ENCODE measurements at regions not wholly inside any gene's neighbourhood (a gene's known extent, or its start where the extent isn't known, plus 50 kb on each side); places are given as distances from the start of the nearest gene placed in this dataset.

- Histone ChIP-seq H3K9ac (ENCODE audit: low read depth, low read length, poor library complexity) (no peak overlapping the region), H3K9me3 (replicated peaks in 1 of 2; ENCODE audit: control insufficient read depth in 2 of 2, insufficient read depth in 1 of 2, low read depth in 1 of 2, low read length in 2 of 2) (no peaks in the 10 kb centered on the region), H2BK15ac (ENCODE audit: low read length) (no peak overlapping the region), H3K27me3 (ENCODE audit: control insufficient read depth in 3 of 3, insufficient read depth in 3 of 3, low read depth in 1 of 3, low read length in 3 of 3) (no peaks in the 10 kb centered on the region), H4K91ac (ENCODE audit: low read depth, low read length, poor library complexity) (no peak overlapping the region), H3K18ac (ENCODE audit: low read length) (no peak overlapping the region), H3K4me1 (ENCODE audit: control insufficient read depth in 2 of 2, insufficient read depth in 1 of 2, low read depth in 1 of 2, low read length in 2 of 2) (peaks cover 3% of the 10 kb centered on the region in 2 donors), H3K4ac (ENCODE audit: low read length) (no peak overlapping the region), H2AK5ac (ENCODE audit: low read depth, low read length) (no peak overlapping the region), H3K79me1 (ENCODE audit: low read depth, low read length) (no peaks in the 10 kb centered on the region), H2BK120ac (ENCODE audit: low read depth, low read length) (no peak overlapping the region), H2BK5ac (ENCODE audit: low read length) (no peak overlapping the region), H2AFZ (ENCODE audit: low read length) (no peak overlapping the region), H3K14ac (ENCODE audit: low read length) (no peak overlapping the region), H3K4me2 (ENCODE audit: insufficient read depth, low read length, poor library complexity, severe bottlenecking) (no peak overlapping the region), H3K27ac (replicated peaks; ENCODE audit: low read length) (no peak overlapping the region), H3K36me3 (replicated peaks in 1 of 2; ENCODE audit: control insufficient read depth in 2 of 2, insufficient read depth in 2 of 2, low read length in 2 of 2) (peaks cover 0 to 2% of the 10 kb centered on the region in 2 donors), H2BK12ac (ENCODE audit: low read length) (no peak overlapping the region), H3K4me3 (ENCODE audit: low read length in 2 of 2) (no peak overlapping the region), H4K8ac (ENCODE audit: low read depth, low read length) (no peak overlapping the region), H3K23ac (ENCODE audit: low read depth, low read length, poor library complexity) (no peak overlapping the region)
- no peak for DNase-seq (ENCODE audit: low spot score)
- no CpG with 5 or more reads among the region's 3 CpGs for WGBS, 2 donors (ENCODE audit: extremely low coverage in 2 of 2, insufficient read length in 2 of 2, insufficient replicate concordance in 1 of 2)
Measured at GRCh38 chr9:82171271-82171670, 182.7 kb downstream of the SPATA31D1 start.

- H3K4me3 ChIP-seq (ENCODE audit: low read length in 2 of 2) = no peak overlapping the region
- H3K4ac ChIP-seq (ENCODE audit: low read length) = no peak overlapping the region
- H3K27me3 ChIP-seq (ENCODE audit: control insufficient read depth in 3 of 3, insufficient read depth in 3 of 3, low read depth in 1 of 3, low read length in 3 of 3) = no peaks in the 10 kb centered on the region
- no peak overlapping the region for H3K23ac ChIP-seq (ENCODE audit: low read depth, low read length, poor library complexity)
- no peaks in the 10 kb centered on the region for H3K36me3 ChIP-seq (replicated peaks in 1 of 2; ENCODE audit: control insufficient read depth in 2 of 2, insufficient read depth in 2 of 2, low read length in 2 of 2)
- peaks cover 0 to 3% of the 10 kb centered on the region in 2 donors for H3K4me1 ChIP-seq (ENCODE audit: control insufficient read depth in 2 of 2, insufficient read depth in 1 of 2, low read depth in 1 of 2, low read length in 2 of 2)
- H3K14ac ChIP-seq (ENCODE audit: low read length) = no peak overlapping the region
- WGBS, 2 donors (ENCODE audit: extremely low coverage in 2 of 2, insufficient read length in 2 of 2, insufficient replicate concordance in 1 of 2) = no CpG with 5 or more reads among the region's 1 CpG
- H4K8ac ChIP-seq (ENCODE audit: low read depth, low read length) = no peak overlapping the region
- no peak overlapping the region for H2BK120ac ChIP-seq (ENCODE audit: low read depth, low read length)
- no peak overlapping the region for H2AK5ac ChIP-seq (ENCODE audit: low read depth, low read length)
- H2BK5ac ChIP-seq (ENCODE audit: low read length) = no peak overlapping the region
- H3K9ac ChIP-seq (ENCODE audit: low read depth, low read length, poor library complexity) = no peak overlapping the region
- DNase-seq (ENCODE audit: low spot score) = no peak
- no peak overlapping the region for H2BK12ac ChIP-seq (ENCODE audit: low read length)
- H3K18ac ChIP-seq (ENCODE audit: low read length) = no peak overlapping the region
- H3K4me2 ChIP-seq (ENCODE audit: insufficient read depth, low read length, poor library complexity, severe bottlenecking) = no peak overlapping the region
- no peaks in the 10 kb centered on the region for H3K79me1 ChIP-seq (ENCODE audit: low read depth, low read length)
- H4K91ac ChIP-seq (ENCODE audit: low read depth, low read length, poor library complexity) = no peak overlapping the region
- H3K27ac ChIP-seq (replicated peaks; ENCODE audit: low read length) = no peak overlapping the region
- no peak overlapping the region for H2AFZ ChIP-seq (ENCODE audit: low read length)
- H2BK15ac ChIP-seq (ENCODE audit: low read length) = no peak overlapping the region
- no peaks in the 10 kb centered on the region for H3K9me3 ChIP-seq (replicated peaks in 1 of 2; ENCODE audit: control insufficient read depth in 2 of 2, insufficient read depth in 1 of 2, low read depth in 1 of 2, low read length in 2 of 2)
Measured at GRCh38 chr9:82180711-82181110, 192.1 kb downstream of the SPATA31D1 start.

GRCh38 chr9:82183181-82183860 is 194.7 kb downstream of the SPATA31D1 start:
- no peak for DNase-seq (ENCODE audit: low spot score)
- Histone ChIP-seq H3K4me3 (ENCODE audit: low read length in 2 of 2) (no peak overlapping the region), H2BK15ac (ENCODE audit: low read length) (no peak overlapping the region), H4K91ac (ENCODE audit: low read depth, low read length, poor library complexity) (no peak overlapping the region), H3K23ac (ENCODE audit: low read depth, low read length, poor library complexity) (no peak overlapping the region), H3K27ac (replicated peaks; ENCODE audit: low read length) (no peak overlapping the region), H3K79me1 (ENCODE audit: low read depth, low read length) (no peaks in the 10 kb centered on the region), H2AFZ (ENCODE audit: low read length) (no peak overlapping the region), H3K36me3 (replicated peaks in 1 of 2; ENCODE audit: control insufficient read depth in 2 of 2, insufficient read depth in 2 of 2, low read length in 2 of 2) (no peaks in the 10 kb centered on the region), H3K4ac (ENCODE audit: low read length) (no peak overlapping the region), H3K9ac (ENCODE audit: low read depth, low read length, poor library complexity) (no peak overlapping the region), H3K18ac (ENCODE audit: low read length) (no peak overlapping the region), H2AK5ac (ENCODE audit: low read depth, low read length) (no peak overlapping the region), H3K9me3 (replicated peaks in 1 of 2; ENCODE audit: control insufficient read depth in 2 of 2, insufficient read depth in 1 of 2, low read depth in 1 of 2, low read length in 2 of 2) (no peaks in the 10 kb centered on the region), H2BK120ac (ENCODE audit: low read depth, low read length) (no peak overlapping the region), H3K27me3 (ENCODE audit: control insufficient read depth in 3 of 3, insufficient read depth in 3 of 3, low read depth in 1 of 3, low read length in 3 of 3) (no peaks in the 10 kb centered on the region), H2BK5ac (ENCODE audit: low read length) (no peak overlapping the region), H2BK12ac (ENCODE audit: low read length) (no peak overlapping the region), H3K4me1 (ENCODE audit: control insufficient read depth in 2 of 2, insufficient read depth in 1 of 2, low read depth in 1 of 2, low read length in 2 of 2) (peaks cover 0 to 3% of the 10 kb centered on the region in 2 donors), H3K4me2 (ENCODE audit: insufficient read depth, low read length, poor library complexity, severe bottlenecking) (no peak overlapping the region), H4K8ac (ENCODE audit: low read depth, low read length) (no peak overlapping the region), H3K14ac (ENCODE audit: low read length) (no peak overlapping the region)

- H3K9ac ChIP-seq (ENCODE audit: low read depth, low read length, poor library complexity) = no peak overlapping the region
- WGBS, 2 donors (ENCODE audit: extremely low coverage in 2 of 2, insufficient read length in 2 of 2, insufficient replicate concordance in 1 of 2) = no CpG with 5 or more reads among the region's 3 CpGs
- H3K4me1 ChIP-seq (ENCODE audit: control insufficient read depth in 2 of 2, insufficient read depth in 1 of 2, low read depth in 1 of 2, low read length in 2 of 2) = peaks cover 0 to 3% of the 10 kb centered on the region in 2 donors
Measured at GRCh38 chr9:82184524-82184923, 196.0 kb downstream of the SPATA31D1 start.

More at GRCh38 chr9:82184524-82184923, 196.0 kb downstream of the SPATA31D1 start:
- no peaks in the 10 kb centered on the region for H3K36me3 ChIP-seq (replicated peaks in 1 of 2; ENCODE audit: control insufficient read depth in 2 of 2, insufficient read depth in 2 of 2, low read length in 2 of 2)
- H3K27me3 ChIP-seq (ENCODE audit: control insufficient read depth in 3 of 3, insufficient read depth in 3 of 3, low read depth in 1 of 3, low read length in 3 of 3) = no peaks in the 10 kb centered on the region
- no peak overlapping the region for H3K27ac ChIP-seq (replicated peaks; ENCODE audit: low read length)
- H3K14ac ChIP-seq (ENCODE audit: low read length) = no peak overlapping the region
- H2BK15ac ChIP-seq (ENCODE audit: low read length) = no peak overlapping the region
- no peaks in the 10 kb centered on the region for H3K79me1 ChIP-seq (ENCODE audit: low read depth, low read length)
- H2AFZ ChIP-seq (ENCODE audit: low read length) = no peak overlapping the region
- no peak overlapping the region for H2AK5ac ChIP-seq (ENCODE audit: low read depth, low read length)
- H3K18ac ChIP-seq (ENCODE audit: low read length) = no peak overlapping the region
- no peak overlapping the region for H3K4me3 ChIP-seq (ENCODE audit: low read length in 2 of 2)
- no peak overlapping the region for H4K91ac ChIP-seq (ENCODE audit: low read depth, low read length, poor library complexity)
- H2BK12ac ChIP-seq (ENCODE audit: low read length) = no peak overlapping the region
- H3K9me3 ChIP-seq (replicated peaks in 1 of 2; ENCODE audit: control insufficient read depth in 2 of 2, insufficient read depth in 1 of 2, low read depth in 1 of 2, low read length in 2 of 2) = no peaks in the 10 kb centered on the region
- no peak overlapping the region for H3K23ac ChIP-seq (ENCODE audit: low read depth, low read length, poor library complexity)
- no peak for DNase-seq (ENCODE audit: low spot score)
- H2BK120ac ChIP-seq (ENCODE audit: low read depth, low read length) = no peak overlapping the region
- no peak overlapping the region for H4K8ac ChIP-seq (ENCODE audit: low read depth, low read length)
- no peak overlapping the region for H3K4me2 ChIP-seq (ENCODE audit: insufficient read depth, low read length, poor library complexity, severe bottlenecking)
- no peak overlapping the region for H3K4ac ChIP-seq (ENCODE audit: low read length)
- no peak overlapping the region for H2BK5ac ChIP-seq (ENCODE audit: low read length)
